Activated CD4-positive, alpha-beta memory T cell treated with anti-CD3 and anti-CD28 coated beads, Interleukin-2, amount 10 ng/mL, durations not matched to agents 7 days and 5 days (primary cell): ENCODE measurements at regions not wholly inside any gene's neighbourhood (a gene's known extent, or its start where the extent isn't known, plus 50 kb on each side); places are given as distances from the start of the nearest gene placed in this dataset.
A peak's percentile ranks its signal among the peaks of the same experiment; 100 is the strongest.

ENCODE experiments used
- CTCF ChIA-PET: fragments of 350-600 bp; sonication (Branson Sonifier 250); formaldehyde crosslinking; loops from one replicate; lab custom pipeline; 2021; ENCODE audit warnings: antibody characterized with exemption, inconsistent platforms; lab: Charles Lee
- POLR2A ChIA-PET: fragments of 350-600 bp; sonication (Branson Sonifier 250); formaldehyde crosslinking; loops from one replicate; lab custom pipeline; 2021; ENCODE audit warnings: antibody characterized with exemption; lab: Charles Lee
- DNase-seq: peaks from one replicate; pipeline ENCODE4 v3.0.0-alpha.2; 2020
- H3K27ac Mint-ChIP-seq: one replicate; pipeline ENCODE4 v1.8.0; 2021; ENCODE audit warnings: mild to moderate bottlenecking, mixed read lengths
- H3K27me3 Mint-ChIP-seq: one replicate; pipeline ENCODE4 v1.8.0; 2021; ENCODE audit warnings: mixed read lengths
- H3K36me3 Mint-ChIP-seq: one replicate; pipeline ENCODE4 v1.8.0; 2021; ENCODE audit warnings: low read depth, mixed read lengths
- H3K4me1 Mint-ChIP-seq: one replicate; pipeline ENCODE4 v1.8.0; 2021; ENCODE audit warnings: mixed read lengths
- H3K4me3 Mint-ChIP-seq: one replicate; pipeline ENCODE4 v1.8.0; 2021; ENCODE audit warnings: mild to moderate bottlenecking, mixed read lengths
- H3K9me3 Mint-ChIP-seq: one replicate; pipeline ENCODE4 v1.8.0; 2021; ENCODE audit warnings: mixed read lengths

DNA sequence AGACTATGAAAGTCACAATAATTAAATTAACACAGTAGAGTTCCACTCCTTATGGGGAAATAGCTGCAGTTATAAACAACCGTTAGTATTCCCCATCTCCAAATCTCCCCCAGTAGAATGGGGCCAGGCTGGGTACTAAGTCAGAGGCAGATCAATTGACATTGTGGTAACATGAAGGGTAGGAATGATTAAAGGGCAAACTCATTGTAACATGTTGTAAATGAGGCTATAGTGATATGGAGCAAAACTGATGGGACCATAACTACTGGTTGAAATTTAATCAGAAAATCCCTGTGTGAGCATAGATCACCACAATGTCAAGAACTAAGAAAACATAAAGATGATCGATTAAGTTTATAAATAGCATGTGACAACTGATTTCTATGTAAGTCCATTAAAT lies 231.9 kb upstream of the NLGN4Y start:
- no peak overlapping the region for H3K4me3 Mint-ChIP-seq

GRCh38 chrY:14300775-14301174 lies 223.6 kb upstream of the NLGN4Y start:
- Mint-ChIP-seq H3K27ac (no peak overlapping the region), H3K9me3 (no peaks in the 10 kb centered on the region), H3K36me3 (no peaks in the 10 kb centered on the region), H3K4me3 (no peak overlapping the region), H3K4me1 (peaks cover 11% of the 10 kb centered on the region), H3K27me3 (no peaks in the 10 kb centered on the region)
- POLR2A ChIA-PET = no interaction called here
- CTCF ChIA-PET = no interaction called here
- DNase-seq = no peak

More for the DNA sequence above, 231.9 kb upstream of the NLGN4Y start:
- POLR2A ChIA-PET = no interaction called here
- H3K27me3 Mint-ChIP-seq = no peaks in the 10 kb centered on the region
- no peak for DNase-seq
- H3K9me3 Mint-ChIP-seq = no peaks in the 10 kb centered on the region
- CTCF ChIA-PET = no interaction called here
- no peaks in the 10 kb centered on the region for H3K4me1 Mint-ChIP-seq
- H3K27ac Mint-ChIP-seq = no peak overlapping the region
- no peaks in the 10 kb centered on the region for H3K36me3 Mint-ChIP-seq

- H3K36me3 Mint-ChIP-seq = no peaks in the 10 kb centered on the region
- ChIA-PET POLR2A (no interaction called here), CTCF (no interaction called here)
- H3K4me3 Mint-ChIP-seq = no peak overlapping the region
- no peak overlapping the region for H3K27ac Mint-ChIP-seq
- H3K9me3 Mint-ChIP-seq = no peaks in the 10 kb centered on the region
- peaks cover 11% of the 10 kb centered on the region for H3K4me1 Mint-ChIP-seq
- DNase-seq = no peak
- no peaks in the 10 kb centered on the region for H3K27me3 Mint-ChIP-seq
These were observed 222.8 kb upstream of the NLGN4Y start for GRCh38 chrY:14301552-14301951.

DNA sequence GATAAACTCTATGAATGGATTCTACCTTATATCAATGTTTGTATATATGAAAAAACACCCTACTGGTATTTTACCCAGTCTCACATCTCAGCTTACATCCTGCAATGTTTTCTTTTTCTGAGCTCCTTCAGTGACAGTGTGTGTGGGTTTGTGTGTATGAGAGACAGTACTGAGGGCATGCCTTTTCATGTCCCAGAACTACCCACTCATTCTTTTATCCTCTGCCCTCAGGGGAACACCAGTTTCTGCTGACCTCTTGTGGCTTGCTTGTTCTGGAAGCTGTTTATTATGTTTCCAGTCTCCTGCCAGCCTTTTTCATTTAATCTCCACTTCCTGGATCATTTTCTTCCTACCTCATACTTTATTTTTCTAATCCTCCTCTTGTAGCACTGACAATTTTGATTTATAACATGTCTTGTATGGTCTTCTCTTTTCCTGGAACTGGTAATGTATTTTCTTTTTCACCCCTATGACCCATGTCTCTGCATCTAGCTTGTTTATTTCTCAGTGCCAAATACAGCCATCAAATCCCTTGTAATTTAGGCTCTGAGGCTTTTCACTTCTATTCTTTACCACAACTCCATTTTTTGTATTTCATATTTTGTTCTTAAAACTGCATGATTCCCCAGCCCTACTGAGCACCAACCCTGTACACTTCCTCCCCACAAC lies 195.5 kb upstream of the NLGN4Y start:
- CTCF ChIA-PET = no interaction called here
- Mint-ChIP-seq H3K27me3 (no peaks in the 10 kb centered on the region), H3K27ac (no peak overlapping the region), H3K4me3 (no peak overlapping the region), H3K36me3 (no peaks in the 10 kb centered on the region), H3K4me1 (peaks cover 10% of the 10 kb centered on the region), H3K9me3 (no peaks in the 10 kb centered on the region)
- no peak for DNase-seq
- POLR2A ChIA-PET = no interaction called here

GRCh38 chrY:14330362-14330761 lies 194.0 kb upstream of the NLGN4Y start:
- Mint-ChIP-seq H3K27me3 (no peaks in the 10 kb centered on the region), H3K27ac (no peak overlapping the region), H3K4me3 (no peak overlapping the region), H3K9me3 (no peaks in the 10 kb centered on the region), H3K4me1 (peaks cover 10% of the 10 kb centered on the region), H3K36me3 (no peaks in the 10 kb centered on the region)
- ChIA-PET CTCF (no interaction called here), POLR2A (no interaction called here)
- no peak for DNase-seq

GRCh38 chrY:14339524-14339923 lies 184.8 kb upstream of the NLGN4Y start:
- Mint-ChIP-seq H3K27ac (no peak overlapping the region), H3K4me1 (peaks cover 23% of the 10 kb centered on the region), H3K36me3 (no peaks in the 10 kb centered on the region), H3K27me3 (peaks cover 4% of the 10 kb centered on the region), H3K4me3 (no peak overlapping the region), H3K9me3 (no peaks in the 10 kb centered on the region)
- ChIA-PET CTCF (interaction anchor here (0.8 kb wide), 1 partner anchor 635 kb away, joined by 3 read pairs; no protein-coding TSS in a partner anchor), POLR2A (no interaction called here)
- no peak for DNase-seq

DNA sequence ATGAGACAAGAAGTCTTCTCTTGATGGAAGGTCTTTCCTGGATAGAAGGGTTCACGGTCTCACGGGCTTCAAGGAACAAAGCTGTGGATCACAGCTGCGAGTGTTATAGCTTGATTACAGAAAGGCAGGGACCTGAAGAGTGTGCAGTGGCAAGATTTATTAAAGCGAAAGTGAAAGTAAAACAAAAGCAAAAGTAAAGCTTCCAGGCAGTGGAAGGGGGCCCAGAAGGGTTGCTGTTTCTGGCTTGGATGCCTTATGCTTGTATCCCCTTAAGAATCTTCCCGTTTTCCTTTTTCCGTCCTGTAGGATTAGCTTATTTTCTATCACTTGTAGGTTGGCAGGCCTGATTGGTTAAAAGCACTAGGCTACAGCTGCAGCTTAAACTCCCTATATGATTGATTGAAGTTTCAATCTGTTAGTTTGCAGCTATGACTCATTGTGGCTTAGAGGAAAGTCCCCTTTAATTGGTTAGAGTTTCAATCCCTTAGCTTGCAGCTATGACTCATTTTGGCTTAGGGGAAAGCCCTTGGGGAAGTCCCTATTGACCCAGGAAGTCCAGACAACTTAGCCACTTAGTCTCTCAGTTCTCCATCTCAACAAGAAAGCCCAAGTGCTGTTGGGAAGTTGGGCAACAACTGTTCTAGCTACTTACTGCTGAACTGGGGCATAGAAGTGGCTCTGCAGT lies 183.7 kb upstream of the NLGN4Y start:
- H3K36me3 Mint-ChIP-seq = no peaks in the 10 kb centered on the region
- H3K4me1 Mint-ChIP-seq = peaks cover 30% of the 10 kb centered on the region
- DNase-seq = peak; percentile 33
- peaks cover 4% of the 10 kb centered on the region for H3K27me3 Mint-ChIP-seq
- POLR2A ChIA-PET = no interaction called here
- CTCF ChIA-PET = no interaction called here
- peak overlapping the region; percentile 47 for H3K4me3 Mint-ChIP-seq
- H3K9me3 Mint-ChIP-seq = no peaks in the 10 kb centered on the region
- peak overlapping the region; percentile 65 for H3K27ac Mint-ChIP-seq

DNA sequence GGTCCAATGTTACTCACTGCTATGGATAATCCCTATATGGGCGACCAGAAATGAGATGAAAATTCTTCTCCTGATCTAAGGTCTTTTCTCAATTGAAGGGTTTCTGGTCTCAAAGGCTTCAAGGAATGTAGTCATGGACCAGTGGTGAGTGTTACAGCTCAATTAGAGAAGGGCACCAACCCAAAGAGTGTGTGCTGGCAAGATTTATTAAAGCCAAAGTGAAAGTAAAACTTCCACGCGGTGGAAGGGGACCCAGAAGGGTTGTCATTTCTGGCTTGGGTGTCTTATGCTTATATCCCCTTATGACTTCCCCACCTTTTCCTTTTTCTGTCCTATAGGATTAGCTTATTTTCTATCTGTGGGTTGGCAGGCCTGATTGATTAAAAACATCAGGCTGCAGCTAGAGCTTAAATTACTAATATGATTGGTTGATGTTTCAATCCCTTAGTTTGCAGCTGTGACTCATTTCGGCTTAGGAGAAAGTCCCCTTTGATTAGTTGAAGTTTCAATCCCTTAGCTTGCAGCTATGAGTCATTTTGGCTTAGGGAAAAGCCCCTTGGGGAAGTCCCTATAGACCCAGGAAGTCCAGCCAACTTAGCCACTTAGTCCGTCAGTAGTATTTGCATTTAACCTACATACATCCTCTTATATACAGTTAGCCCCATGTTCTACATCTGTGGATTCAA lies 179.5 kb upstream of the NLGN4Y start:
- ChIA-PET CTCF (no interaction called here), POLR2A (interaction anchor here (0.6 kb wide), 1 partner anchor 19 kb away, joined by 3 read pairs; no protein-coding TSS in a partner anchor)
- Mint-ChIP-seq H3K36me3 (no peaks in the 10 kb centered on the region), H3K4me3 (peak overlapping the region; percentile 44), H3K4me1 (peaks cover 30% of the 10 kb centered on the region), H3K27ac (no peak overlapping the region), H3K9me3 (no peaks in the 10 kb centered on the region), H3K27me3 (peaks cover 4% of the 10 kb centered on the region)
- peak; percentile 17 for DNase-seq

GRCh38 chrY:14351590-14351989 lies 172.7 kb upstream of the NLGN4Y start:
- no peak for DNase-seq
- ChIA-PET POLR2A (no interaction called here), CTCF (no interaction called here)
- H3K9me3 Mint-ChIP-seq = peaks cover 7% of the 10 kb centered on the region
- H3K4me1 Mint-ChIP-seq = peaks cover 1% of the 10 kb centered on the region
- H3K27ac Mint-ChIP-seq = no peak overlapping the region
- H3K36me3 Mint-ChIP-seq = no peaks in the 10 kb centered on the region
- no peak overlapping the region for H3K4me3 Mint-ChIP-seq
- no peaks in the 10 kb centered on the region for H3K27me3 Mint-ChIP-seq

- CTCF ChIA-PET = no interaction called here
- H3K27ac Mint-ChIP-seq = no peak overlapping the region
- H3K36me3 Mint-ChIP-seq = no peaks in the 10 kb centered on the region
- no peaks in the 10 kb centered on the region for H3K4me1 Mint-ChIP-seq
- POLR2A ChIA-PET = no interaction called here
- H3K4me3 Mint-ChIP-seq = no peak overlapping the region
- peaks cover 13% of the 10 kb centered on the region for H3K9me3 Mint-ChIP-seq
- no peak for DNase-seq
- H3K27me3 Mint-ChIP-seq = no peaks in the 10 kb centered on the region
These were observed 168.2 kb upstream of the NLGN4Y start for GRCh38 chrY:14356154-14356553.

GRCh38 chrY:14360748-14361500 lies 163.4 kb upstream of the NLGN4Y start:
- POLR2A ChIA-PET = no interaction called here
- DNase-seq = no peak
- no peak overlapping the region for H3K27ac Mint-ChIP-seq
- no peaks in the 10 kb centered on the region for H3K36me3 Mint-ChIP-seq
- H3K27me3 Mint-ChIP-seq = no peaks in the 10 kb centered on the region
- peaks cover 10% of the 10 kb centered on the region for H3K9me3 Mint-ChIP-seq
- CTCF ChIA-PET = no interaction called here
- no peak overlapping the region for H3K4me3 Mint-ChIP-seq
- no peaks in the 10 kb centered on the region for H3K4me1 Mint-ChIP-seq

DNA sequence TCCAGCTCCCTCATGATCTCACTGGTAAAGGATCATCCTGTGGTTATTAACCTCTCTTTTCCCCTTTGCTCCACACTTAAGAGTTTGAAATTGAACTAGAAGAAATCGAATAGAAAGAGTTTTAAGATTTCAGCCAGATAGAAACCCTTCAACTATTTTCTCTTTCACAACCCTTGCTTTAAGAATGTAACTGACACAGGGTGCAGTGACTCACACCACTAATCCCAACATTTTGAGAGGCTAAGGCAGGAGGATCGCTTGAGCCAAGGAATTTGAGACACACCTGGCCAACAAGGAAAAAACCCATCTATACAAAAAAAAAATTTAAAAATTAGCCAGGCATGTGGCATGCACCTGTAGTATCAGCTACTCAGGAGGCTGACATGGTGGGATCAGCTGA lies 150.7 kb upstream of the NLGN4Y start:
- no peaks in the 10 kb centered on the region for H3K36me3 Mint-ChIP-seq

DNA sequence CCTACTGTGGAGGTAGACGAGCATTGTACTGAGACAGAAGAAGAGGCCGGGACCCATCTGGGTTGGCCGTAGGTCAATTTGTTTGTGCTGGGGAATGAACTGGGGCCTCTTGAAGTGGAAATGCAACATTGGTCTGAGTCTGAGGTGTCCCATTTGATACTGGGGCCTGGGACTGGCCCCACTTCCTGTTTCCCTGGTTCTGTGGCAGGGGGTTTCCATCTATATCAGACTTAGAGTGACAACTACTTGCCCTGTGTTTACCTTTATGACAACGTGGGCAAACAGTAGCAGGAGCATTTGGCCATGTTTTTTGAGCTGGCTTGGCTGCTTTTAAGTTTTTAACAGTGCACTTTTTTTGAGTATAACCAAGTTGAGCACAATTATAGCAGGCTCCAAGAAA lies 146.1 kb upstream of the NLGN4Y start:
- CTCF ChIA-PET = no interaction called here
- no peak overlapping the region for H3K27ac Mint-ChIP-seq
- H3K4me3 Mint-ChIP-seq = no peak overlapping the region
- H3K36me3 Mint-ChIP-seq = no peaks in the 10 kb centered on the region
- no peak for DNase-seq
- H3K9me3 Mint-ChIP-seq = no peaks in the 10 kb centered on the region
- no peaks in the 10 kb centered on the region for H3K4me1 Mint-ChIP-seq
- no peaks in the 10 kb centered on the region for H3K27me3 Mint-ChIP-seq
- POLR2A ChIA-PET = no interaction called here

More for the DNA sequence above, 150.7 kb upstream of the NLGN4Y start:
- no peak overlapping the region for H3K4me3 Mint-ChIP-seq
- no peak for DNase-seq
- CTCF ChIA-PET = no interaction called here
- H3K9me3 Mint-ChIP-seq = no peaks in the 10 kb centered on the region
- no peaks in the 10 kb centered on the region for H3K27me3 Mint-ChIP-seq
- no peaks in the 10 kb centered on the region for H3K4me1 Mint-ChIP-seq
- no peak overlapping the region for H3K27ac Mint-ChIP-seq
- POLR2A ChIA-PET = no interaction called here
